GM12878 (cell line): ENCODE measurements at regions not wholly inside any gene's neighbourhood (a gene's known extent, or its start where the extent isn't known, plus 50 kb on each side); places are given as distances from the start of the nearest gene placed in this dataset.

Experiments
- ATAC-seq: fragments of 200-7000 bp; cut with Tn5 transposase; 3 replicates; pipeline ENCODE4 v1.9.1; 2020; ENCODE audit warnings: mild to moderate bottlenecking, moderate library complexity
- BruUV-seq: library from RNA; stranded (reverse); fragments of 400-500 nt; replicated peaks from 2 replicates; lab custom pipeline; 2021; lab: Mats Ljungman, UMichigan
- CTCF ChIA-PET: fragments of 300-600 bp; sonication (Branson Sonifier 250); formaldehyde crosslinking; extraction: SDS; loops from one replicate; lab custom pipeline; 2021; ENCODE audit warnings: inconsistent platforms; lab: Yijun Ruan, JAX
- POLR2A ChIA-PET: fragments of 350-600 bp; formaldehyde crosslinking; extraction: SDS; loops from one replicate; lab custom pipeline; 2021; ENCODE audit warnings: inconsistent platforms; lab: Charles Lee
- RAD21 ChIA-PET: fragments of 300-600 bp; sonication (Branson Sonifier 250); formaldehyde crosslinking; loops from one replicate; lab custom pipeline; 2023; ENCODE audit warnings: antibody characterized with exemption; ENCODE audit not compliant: unreplicated experiment; lab: Charles Lee
- SMC1A ChIA-PET: fragments of 300-600 bp; sonication (Branson Sonifier 250); formaldehyde crosslinking; loops from one replicate; lab custom pipeline; 2023; ENCODE audit not compliant: unreplicated experiment, uncharacterized antibody; lab: Charles Lee
- DNase-seq: peaks from one replicate; pipeline ENCODE4 v3.0.0-alpha.2; 2011; ENCODE audit warnings: low read depth, low spot score
- FAIRE-seq: peaks from 3 replicates; lab custom pipeline; 2011; peaks lifted over from hg19 to GRCh38; lab: Jason Lieb, UNC
- H2AFZ ChIP-seq: 2 replicates; pipeline ENCODE4 v1.6.0; 2011; ENCODE audit warnings: low read depth, low read length, control low read depth; ENCODE audit not compliant: control insufficient read depth
- H3K27ac ChIP-seq: 2 replicates; pipeline ENCODE4 v1.5.1; 2011; ENCODE audit warnings: control low read depth; ENCODE audit not compliant: control insufficient read depth, insufficient read depth
- H3K27me3 ChIP-seq, 2 experiments: replicated peaks in 1 of 2; 2 replicates each; pipeline versions ENCODE4 v1.6.0 to v1.6.1; 2011; ENCODE audit warnings: low read length in 1 of 2; ENCODE audit not compliant: control insufficient read depth in 2 of 2, insufficient read depth in 2 of 2
- H3K36me3 ChIP-seq, 2 experiments: 2 replicates each; pipeline ENCODE4 v1.5.1; 2011; ENCODE audit warnings: low read length in 1 of 2; ENCODE audit not compliant: control insufficient read depth in 2 of 2, insufficient read depth in 2 of 2
- H3K4me1 ChIP-seq: 2 replicates; pipeline ENCODE4 v1.6.1; 2011; ENCODE audit warnings: mild to moderate bottlenecking, low read length, moderate library complexity, mixed read lengths; ENCODE audit not compliant: control insufficient read depth, insufficient read depth
- H3K4me2 ChIP-seq: 2 replicates; pipeline ENCODE4 v1.6.0; 2011; ENCODE audit warnings: control low read depth; ENCODE audit not compliant: control insufficient read depth, insufficient read depth
- H3K4me3 ChIP-seq: fragments of 200-600 bp; sonication (generic); 2 replicates; pipeline ENCODE4 v1.5.1; 2016
- H3K79me2 ChIP-seq: 2 replicates; pipeline ENCODE4 v1.6.0; 2011; ENCODE audit warnings: low read length; ENCODE audit not compliant: control insufficient read depth, insufficient read depth
- H3K9ac ChIP-seq: 2 replicates; pipeline ENCODE4 v1.8.0; 2011; ENCODE audit warnings: low read length, control low read depth, mixed read lengths; ENCODE audit not compliant: control insufficient read depth, insufficient read depth
- H3K9me3 ChIP-seq: replicated peaks from 3 replicates; pipeline ENCODE4 v1.5.1; 2011; ENCODE audit warnings: mild to moderate bottlenecking, low read length; ENCODE audit not compliant: control insufficient read depth, insufficient read depth
- H4K20me1 ChIP-seq: 2 replicates; pipeline ENCODE4 v1.6.0; 2011; ENCODE audit not compliant: control insufficient read depth, insufficient read depth
- BCLAF1 ChIP-seq: fragments of 450-650 bp; IDR thresholded peaks from 2 replicates; pipeline ENCODE4 v1.6.1; 2017; ENCODE audit warnings: antibody characterized with exemption, mild to moderate bottlenecking, moderate library complexity
- EP300 ChIP-seq, 2 experiments: fragments of 150-350 bp in 1 of 2; IDR thresholded peaks; 2 replicates each; pipeline ENCODE4 v1.6.1; 2011 to 2012; ENCODE audit warnings: low read depth in 2 of 2, low read length in 2 of 2, borderline replicate concordance in 1 of 2, improper control_type of control experiment in 1 of 2, inconsistent platforms in 1 of 2; ENCODE audit not compliant: control insufficient read depth in 1 of 2
- JUND ChIP-seq: IDR thresholded peaks from 2 replicates; pipeline ENCODE4 v1.6.1; 2012; ENCODE audit warnings: low read depth, mild to moderate bottlenecking, low read length, improper control_type of control experiment, moderate library complexity
- MEF2A ChIP-seq: IDR thresholded peaks from 2 replicates; pipeline ENCODE4 v1.6.1; 2011; ENCODE audit warnings: low read depth, mild to moderate bottlenecking, low read length, moderate library complexity; ENCODE audit not compliant: insufficient read depth
- PAX8 ChIP-seq: fragments of 450-650 bp; IDR thresholded peaks from 2 replicates; pipeline ENCODE4 v1.6.1; 2017; ENCODE audit warnings: mild to moderate bottlenecking, moderate library complexity
- POLR2AphosphoS2 ChIP-seq: IDR thresholded peaks from 2 replicates; pipeline ENCODE4 v1.6.1; 2011; ENCODE audit warnings: low read depth, mild to moderate bottlenecking, low read length, improper control_type of control experiment, moderate library complexity
- SUZ12 ChIP-seq: fragments of 200-600 bp; sonication (generic); IDR thresholded peaks from one replicate; pipeline ENCODE4 v1.6.1; 2018; ENCODE audit warnings: antibody characterized with exemption, mild to moderate bottlenecking; ENCODE audit not compliant: unreplicated experiment
- TAF1 ChIP-seq: IDR thresholded peaks from 2 replicates; pipeline ENCODE4 v1.6.1; 2011; ENCODE audit warnings: mild to moderate bottlenecking, low read depth, low read length, borderline replicate concordance
- WGBS: methylation state at CpG from one replicate; pipeline ENCODE4 v1.1.6; 2016; ENCODE audit warnings: low lambda C conversion rate; ENCODE audit not compliant: insufficient replicate concordance, insufficient coverage; ENCODE audit errors: missing lambda C conversion rate; 5-methylcytosine and 5-hydroxymethylcytosine counted together
- in situ Hi-C: fragments of 300-500 bp; cut with MboI; formaldehyde crosslinking; loops from 9 replicates; pipeline ENCODE4 v1.14.3; 2018; ENCODE audit warnings: mixed read lengths
- intact Hi-C: fragments of 100-400 bp; cut with micrococcal nuclease; formaldehyde crosslinking; loops from one replicate; pipeline ENCODE4 v1.14.2; 2022; ENCODE audit not compliant: unreplicated experiment
- TF ChIP-seq, protein P1 (sequence below): fragments of 450-650 bp; IDR thresholded peaks from 2 replicates; pipeline ENCODE4 v1.6.1; 2016; ENCODE audit warnings: mild to moderate bottlenecking

GRCh38 chr2:104474716-104475115 is 379.2 kb upstream of the POU3F3 start:
- no peak for FAIRE-seq
- in situ Hi-C loops (no loop called here), intact Hi-C loops (no loop called here)
- no peak for ATAC-seq
- ChIA-PET POLR2A (no interaction called here), RAD21 (no interaction called here), SMC1A (interaction anchor here (1.0 kb wide), 1 partner anchor 11 kb away, joined by 3 read pairs; no protein-coding TSS in a partner anchor), CTCF (interaction anchor here (0.9 to 1.0 kb wide), 2 partner anchors 30 to 44 kb away, joined by 3 to 4 read pairs; no protein-coding TSS in a partner anchor)
- 40% methylated on average over 6 of the region's 6 CpGs for WGBS
- BruUV-seq = no TSS peak
- TF ChIP-seq POLR2AphosphoS2 (no peak), PAX8 (no peak), JUND (no peak), BCLAF1 (no peak), MEF2A (no peak), TAF1 (no peak), EP300 (IDR thresholded peaks at IDR 0.05; ENCODE audit: borderline replicate concordance in 1 of 2, control insufficient read depth in 1 of 2, low read depth in 2 of 2, low read length in 2 of 2) (no peak), SUZ12 (no peak)
- TF ChIP-seq, protein P1, sequence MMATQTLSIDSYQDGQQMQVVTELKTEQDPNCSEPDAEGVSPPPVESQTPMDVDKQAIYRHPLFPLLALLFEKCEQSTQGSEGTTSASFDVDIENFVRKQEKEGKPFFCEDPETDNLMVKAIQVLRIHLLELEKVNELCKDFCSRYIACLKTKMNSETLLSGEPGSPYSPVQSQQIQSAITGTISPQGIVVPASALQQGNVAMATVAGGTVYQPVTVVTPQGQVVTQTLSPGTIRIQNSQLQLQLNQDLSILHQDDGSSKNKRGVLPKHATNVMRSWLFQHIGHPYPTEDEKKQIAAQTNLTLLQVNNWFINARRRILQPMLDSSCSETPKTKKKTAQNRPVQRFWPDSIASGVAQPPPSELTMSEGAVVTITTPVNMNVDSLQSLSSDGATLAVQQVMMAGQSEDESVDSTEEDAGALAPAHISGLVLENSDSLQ = no peak
- DNase-seq = no peak
- Histone ChIP-seq H3K9ac (no peak overlapping the region), H3K27me3 (no peaks in the 10 kb centered on the region), H2AFZ (no peak overlapping the region), H3K4me2 (no peak overlapping the region), H4K20me1 (no peaks in the 10 kb centered on the region), H3K79me2 (no peaks in the 10 kb centered on the region), H3K27ac (no peak overlapping the region), H3K4me1 (no peaks in the 10 kb centered on the region), H3K36me3 (no peaks in the 10 kb centered on the region), H3K9me3 (no peaks in the 10 kb centered on the region), H3K4me3 (no peak overlapping the region)
